SK-N-MC (cell line): ENCODE measurements at regions not wholly inside any gene's neighbourhood (a gene's known extent, or its start where the extent isn't known, plus 50 kb on each side); places are given as distances from the start of the nearest gene placed in this dataset.
"Not testable (repeated sequence)": the region's sequence is repeated elsewhere in the genome, so short reads cannot be mapped to it uniquely, and the experiment has no call there.

ENCODE experiments used
- EZH2 ChIP-seq: fragments of 200-600 bp; sonication (generic); IDR thresholded peaks from one replicate; pipeline ENCODE4 v1.6.1; 2017; ENCODE audit warnings: antibody characterized with exemption
- FOXP2 ChIP-seq: optimal IDR thresholded peaks from 2 replicates; pipeline ENCODE3; 2011; ENCODE audit warnings: mild to moderate bottlenecking, moderate library complexity; ENCODE audit not compliant: insufficient read depth; ENCODE audit errors: extremely low read length, control extremely low read depth
- POLR2AphosphoS5 ChIP-seq: IDR thresholded peaks from 2 replicates; pipeline ENCODE4 v1.6.1; 2012; ENCODE audit warnings: mild to moderate bottlenecking, low read depth, low read length, borderline replicate concordance

GRCh38 chr17:432471-432870 lies 79.9 kb upstream of the RPH3AL start:
- TF ChIP-seq EZH2, POLR2AphosphoS5, FOXP2: not testable (repeated sequence)
